Endodermal cell (in vitro differentiated cells): ENCODE measurements at regions not wholly inside any gene's neighbourhood (a gene's known extent, or its start where the extent isn't known, plus 50 kb on each side); places are given as distances from the start of the nearest gene placed in this dataset.

Experiments
- DNase-seq: peaks from one replicate; pipeline ENCODE4 v3.0.0-alpha.2; 2017
- H3K27ac ChIP-seq: 2 replicates; pipeline ENCODE4 v1.5.1; 2013; ENCODE audit warnings: mild to moderate bottlenecking, low read depth, low read length, moderate library complexity
- H3K27me3 ChIP-seq: 2 replicates; pipeline ENCODE4 v1.6.1; 2013; ENCODE audit warnings: mild to moderate bottlenecking, low read length, moderate library complexity; ENCODE audit not compliant: insufficient read depth, control insufficient read depth, poor library complexity, severe bottlenecking
- H3K36me3 ChIP-seq: 2 replicates; pipeline ENCODE4 v1.7.0; 2013; ENCODE audit warnings: mild to moderate bottlenecking, low read length, moderate library complexity; ENCODE audit not compliant: control insufficient read depth, insufficient read depth
- H3K4me1 ChIP-seq: one replicate; pipeline ENCODE4 v1.7.0; 2013; ENCODE audit warnings: low read length; ENCODE audit not compliant: control insufficient read depth, insufficient read depth
- H3K4me3 ChIP-seq: 2 replicates; pipeline ENCODE4 v1.5.1; 2013; ENCODE audit warnings: mild to moderate bottlenecking, low read length, moderate library complexity
- H3K9ac ChIP-seq: 2 replicates; pipeline ENCODE4 v1.6.1; 2013; ENCODE audit warnings: mild to moderate bottlenecking, low read length, moderate library complexity; ENCODE audit not compliant: poor library complexity, severe bottlenecking; ENCODE audit errors: extremely low read depth
- H3K9me3 ChIP-seq: 2 replicates; pipeline ENCODE4 v1.6.1; 2013; ENCODE audit warnings: mild to moderate bottlenecking, low read length, moderate library complexity; ENCODE audit not compliant: control insufficient read depth
- H3K27ac Mint-ChIP-seq: 2 replicates; pipeline ENCODE4 v1.8.0; 2020; ENCODE audit warnings: mixed read lengths
- H3K27me3 Mint-ChIP-seq: 2 replicates; pipeline ENCODE4 v1.8.0; 2021; ENCODE audit warnings: mild to moderate bottlenecking, mixed read lengths; ENCODE audit not compliant: insufficient read depth
- H3K36me3 Mint-ChIP-seq: 2 replicates; pipeline ENCODE4 v1.8.0; 2020; ENCODE audit warnings: low read depth, mixed read lengths
- H3K4me1 Mint-ChIP-seq: 2 replicates; pipeline ENCODE4 v1.8.0; 2020; ENCODE audit warnings: mixed read lengths
- H3K4me3 Mint-ChIP-seq: 2 replicates; pipeline ENCODE4 v1.8.0; 2020; ENCODE audit warnings: mild to moderate bottlenecking, moderate library complexity, mixed read lengths
- H3K9me3 Mint-ChIP-seq: 2 replicates; pipeline ENCODE4 v1.8.0; 2020; ENCODE audit warnings: mild to moderate bottlenecking, mixed read lengths
- CTCF ChIP-seq: fragments of 200-600 bp; sonication (generic); conservative IDR thresholded peaks from 2 replicates; pipeline ENCODE4 v1.5.0; 2021; ENCODE audit warnings: antibody characterized with exemption, mild to moderate bottlenecking
- WGBS, 2 experiments: methylation state at CpG; one replicate each; pipeline versions ENCODE4 v1.1.5 to v1.1.7; 2013; ENCODE audit warnings: missing lambda C conversion rate in 2 of 2, mixed read lengths in 1 of 2; ENCODE audit not compliant: insufficient coverage in 1 of 2, insufficient read length in 1 of 2; 5-methylcytosine and 5-hydroxymethylcytosine counted together

GRCh38 chr7:156140447-156140846, 328.2 kb upstream of the SHH start:
- Mint-ChIP-seq H3K4me1 (no peaks in the 10 kb centered on the region), H3K27ac (no peak overlapping the region), H3K4me3 (no peak overlapping the region), H3K36me3 (no peaks in the 10 kb centered on the region), H3K9me3 (peaks cover 3% of the 10 kb centered on the region), H3K27me3 (no peaks in the 10 kb centered on the region)
- WGBS, 2 experiments, result 66 to 73% methylated on average over 6 to 7 of the region's 7 CpGs
- Histone ChIP-seq H3K27ac (no peak overlapping the region), H3K9ac (no peak overlapping the region), H3K27me3 (no peaks in the 10 kb centered on the region), H3K36me3 (no peaks in the 10 kb centered on the region), H3K4me1 (no peaks in the 10 kb centered on the region), H3K4me3 (no peak overlapping the region), H3K9me3 (no peaks in the 10 kb centered on the region)
- TF ChIP-seq CTCF, result no peak
- DNase-seq, result peak; percentile 10

- no peak overlapping the region for H3K4me3 Mint-ChIP-seq
- Histone ChIP-seq H3K4me1 (no peaks in the 10 kb centered on the region), H3K36me3 (no peaks in the 10 kb centered on the region), H3K27ac (no peak overlapping the region), H3K27me3 (no peaks in the 10 kb centered on the region), H3K4me3 (no peak overlapping the region), H3K9ac (no peak overlapping the region), H3K9me3 (no peaks in the 10 kb centered on the region)
- H3K27ac Mint-ChIP-seq, result no peak overlapping the region
- H3K36me3 Mint-ChIP-seq, result no peaks in the 10 kb centered on the region
- no peak for TF ChIP-seq CTCF
- peaks cover 3% of the 10 kb centered on the region for H3K9me3 Mint-ChIP-seq
- no peaks in the 10 kb centered on the region for H3K4me1 Mint-ChIP-seq
- no peaks in the 10 kb centered on the region for H3K27me3 Mint-ChIP-seq
- 83 to 91% methylated on average over 2 to 3 of the region's 3 CpGs for WGBS, 2 experiments
- peak; percentile 24 for DNase-seq
Measured at GRCh38 chr7:156139633-156140032, 327.4 kb upstream of the SHH start.

GRCh38 chr7:156139112-156139511, 326.8 kb upstream of the SHH start:
- Mint-ChIP-seq H3K9me3 (peaks cover 3% of the 10 kb centered on the region), H3K27ac (no peak overlapping the region), H3K4me3 (no peak overlapping the region), H3K27me3 (no peaks in the 10 kb centered on the region), H3K4me1 (no peaks in the 10 kb centered on the region), H3K36me3 (no peaks in the 10 kb centered on the region)
- Histone ChIP-seq H3K36me3 (no peaks in the 10 kb centered on the region), H3K27me3 (no peaks in the 10 kb centered on the region), H3K9me3 (no peaks in the 10 kb centered on the region), H3K4me1 (no peaks in the 10 kb centered on the region), H3K27ac (no peak overlapping the region), H3K4me3 (no peak overlapping the region), H3K9ac (no peak overlapping the region)
- no peak for TF ChIP-seq CTCF
- DNase-seq, result peak; percentile 9
- 89 to 93% methylated on average over 7 of the region's 7 CpGs for WGBS, 2 experiments
